H9 (cell line): ENCODE measurements at regions not wholly inside any gene's neighbourhood (a gene's known extent, or its start where the extent isn't known, plus 50 kb on each side); places are given as distances from the start of the nearest gene placed in this dataset.

ENCODE experiments used
- DNase-seq: peaks from one replicate; pipeline ENCODE4 v3.0.0-alpha.2; 2017
- H2AFZ ChIP-seq: one replicate; pipeline ENCODE4 v1.6.1; 2013; ENCODE audit warnings: mild to moderate bottlenecking, low read length, control low read depth, moderate library complexity
- H2AK5ac ChIP-seq: 2 replicates; pipeline ENCODE4 v1.6.1; 2013; ENCODE audit warnings: low read length, control low read depth, mixed read lengths; ENCODE audit not compliant: insufficient read length
- H2BK120ac ChIP-seq: one replicate; pipeline ENCODE4 v1.6.1; 2013; ENCODE audit warnings: low read depth, mild to moderate bottlenecking, low read length, control low read depth, inconsistent platforms; ENCODE audit not compliant: poor library complexity, severe bottlenecking
- H2BK12ac ChIP-seq: 2 replicates; pipeline ENCODE4 v1.6.1; 2013; ENCODE audit warnings: low read length, control low read depth, mixed read lengths, low read depth; ENCODE audit not compliant: insufficient read length
- H2BK15ac ChIP-seq: 2 replicates; pipeline ENCODE4 v1.6.1; 2013; ENCODE audit warnings: low read depth, low read length, control low read depth
- H2BK20ac ChIP-seq: one replicate; pipeline ENCODE4 v1.6.1; 2013; ENCODE audit warnings: low read depth, mild to moderate bottlenecking, low read length, control low read depth, inconsistent platforms; ENCODE audit not compliant: poor library complexity, severe bottlenecking
- H2BK5ac ChIP-seq: 2 replicates; pipeline ENCODE4 v1.6.1; 2013; ENCODE audit warnings: low read length, control low read depth, mixed read lengths; ENCODE audit not compliant: insufficient read length
- H3K14ac ChIP-seq: 2 replicates; pipeline ENCODE4 v1.6.1; 2013; ENCODE audit warnings: low read length, control low read depth; ENCODE audit not compliant: insufficient read depth
- H3K18ac ChIP-seq: 2 replicates; pipeline ENCODE4 v1.6.1; 2013; ENCODE audit warnings: low read depth, mild to moderate bottlenecking, mixed read lengths, low read length, control low read depth; ENCODE audit not compliant: insufficient read length
- H3K23ac ChIP-seq: 2 replicates; pipeline ENCODE4 v1.6.1; 2013; ENCODE audit warnings: low read length, control low read depth, mixed read lengths, low read depth; ENCODE audit not compliant: insufficient read length
- H3K23me2 ChIP-seq: 2 replicates; pipeline ENCODE4 v1.6.1; 2013; ENCODE audit warnings: low read depth, mild to moderate bottlenecking, mixed read lengths, low read length, control low read depth; ENCODE audit not compliant: insufficient read length, poor library complexity, severe bottlenecking
- H3K27ac ChIP-seq: 2 replicates; pipeline ENCODE4 v1.5.1; 2013; ENCODE audit warnings: low read length, control low read depth, mixed read lengths, low read depth; ENCODE audit not compliant: insufficient read length
- H3K27me3 ChIP-seq: 2 replicates; pipeline ENCODE4 v1.6.1; 2013; ENCODE audit warnings: low read length, control low read depth, inconsistent platforms; ENCODE audit not compliant: insufficient read depth
- H3K4ac ChIP-seq: 2 replicates; pipeline ENCODE4 v1.6.1; 2013; ENCODE audit warnings: low read depth, mild to moderate bottlenecking, control low read depth, inconsistent platforms, low read length, moderate library complexity
- H3K4me1 ChIP-seq: 2 replicates; pipeline ENCODE4 v1.6.1; 2013; ENCODE audit warnings: low read length, control low read depth, inconsistent platforms; ENCODE audit not compliant: insufficient read depth
- H3K4me2 ChIP-seq: 2 replicates; pipeline ENCODE4 v1.6.1; 2013; ENCODE audit warnings: low read length, control low read depth, mixed read lengths; ENCODE audit not compliant: insufficient read length, insufficient read depth
- H3K56ac ChIP-seq: 2 replicates; pipeline ENCODE4 v1.6.1; 2013; ENCODE audit warnings: low read depth, mild to moderate bottlenecking, mixed read lengths, low read length, control low read depth; ENCODE audit not compliant: insufficient read length
- H3K79me1 ChIP-seq: 2 replicates; pipeline ENCODE4 v1.6.1; 2013; ENCODE audit warnings: low read depth, mild to moderate bottlenecking, moderate library complexity, low read length, control low read depth, inconsistent platforms; ENCODE audit not compliant: insufficient read depth, poor library complexity, severe bottlenecking
- H3K79me2 ChIP-seq: 2 replicates; pipeline ENCODE4 v1.6.1; 2013; ENCODE audit warnings: low read length, control low read depth, inconsistent platforms; ENCODE audit not compliant: insufficient read depth
- H3K9ac ChIP-seq: 2 replicates; pipeline ENCODE4 v1.6.1; 2013; ENCODE audit warnings: low read length, control low read depth, mixed read lengths; ENCODE audit not compliant: insufficient read length; ENCODE audit errors: extremely low read depth
- H3K9me3 ChIP-seq: one replicate; pipeline ENCODE4 v1.6.1; 2013; ENCODE audit warnings: low read depth, low read length, inconsistent platforms; ENCODE audit not compliant: control insufficient read depth
- H3T11ph ChIP-seq: one replicate; pipeline ENCODE4 v1.6.1; 2013; ENCODE audit warnings: mild to moderate bottlenecking, low read length, control low read depth, inconsistent platforms
- H4K20me1 ChIP-seq: one replicate; pipeline ENCODE4 v1.6.1; 2013; ENCODE audit not compliant: control insufficient read depth, insufficient read length, insufficient read depth
- H4K5ac ChIP-seq: 2 replicates; pipeline ENCODE4 v1.6.1; 2013; ENCODE audit warnings: low read depth, mild to moderate bottlenecking, mixed read lengths, low read length, control low read depth; ENCODE audit not compliant: insufficient read length
- H4K8ac ChIP-seq: replicated peaks from 2 replicates; pipeline ENCODE4 v1.6.1; 2013; ENCODE audit warnings: low read length, control low read depth, mixed read lengths, low read depth; ENCODE audit not compliant: insufficient read length
- H4K91ac ChIP-seq: 2 replicates; pipeline ENCODE4 v1.6.1; 2013; ENCODE audit warnings: low read depth, mild to moderate bottlenecking, moderate library complexity, mixed read lengths, low read length, control low read depth; ENCODE audit not compliant: insufficient read length
- H3K27ac Mint-ChIP-seq, 3 experiments: 2 replicates in 2 of 3; 3 replicates in 1 of 3; pipeline ENCODE4 v1.8.0; 2020 to 2021; ENCODE audit warnings: mixed read lengths in 3 of 3, mild to moderate bottlenecking in 1 of 3, moderate library complexity in 1 of 3
- H3K27me3 Mint-ChIP-seq: 2 replicates; pipeline ENCODE4 v1.8.0; 2021; ENCODE audit warnings: low read depth, mild to moderate bottlenecking, moderate library complexity, mixed read lengths
- H3K36me3 Mint-ChIP-seq, 3 experiments: 2 replicates in 2 of 3; 3 replicates in 1 of 3; pipeline ENCODE4 v1.8.0; 2020 to 2021; ENCODE audit warnings: low read depth in 3 of 3, mixed read lengths in 3 of 3; ENCODE audit not compliant: insufficient read depth in 1 of 3
- H3K4me1 Mint-ChIP-seq, 2 experiments: 2 replicates each; pipeline ENCODE4 v1.8.0; 2020; ENCODE audit warnings: mixed read lengths in 2 of 2
- H3K4me3 Mint-ChIP-seq, 2 experiments: 2 replicates in 1 of 2; 3 replicates in 1 of 2; pipeline ENCODE4 v1.8.0; 2020 to 2021; ENCODE audit warnings: mild to moderate bottlenecking in 2 of 2, mixed read lengths in 2 of 2, moderate library complexity in 1 of 2
- H3K9me3 Mint-ChIP-seq, 2 experiments: 2 replicates in 1 of 2; 3 replicates in 1 of 2; pipeline ENCODE4 v1.8.0; 2020; ENCODE audit warnings: mild to moderate bottlenecking in 2 of 2, mixed read lengths in 2 of 2, moderate library complexity in 1 of 2
- CTCF ChIP-seq: fragments of 200-600 bp; sonication (generic); conservative IDR thresholded peaks from 3 replicates; pipeline ENCODE4 v1.8.0; 2021; ENCODE audit warnings: antibody characterized with exemption, mild to moderate bottlenecking
- WGBS: extraction: QIAGEN DNeasy Blood & Tissue Kit; methylation state at CpG from one replicate; pipeline ENCODE4 v1.1.7; 2013; ENCODE audit warnings: missing lambda C conversion rate, low lambda C conversion rate, mixed read lengths; ENCODE audit not compliant: insufficient read length; ENCODE audit errors: extremely low coverage; 5-methylcytosine and 5-hydroxymethylcytosine counted together

GRCh38 chr2:198861080-198861479, 596.7 kb downstream of the SATB2 start:
- peak overlapping the region in 2 of 3 experiments; percentile 25 to 56; a peak in 5 of 7 replicates for H3K27ac Mint-ChIP-seq

More at GRCh38 chr2:198861080-198861479, 596.7 kb downstream of the SATB2 start:
- H2BK120ac ChIP-seq, result no peak overlapping the region
- H2BK15ac ChIP-seq, result no peak overlapping the region
- H4K5ac ChIP-seq, result no peak overlapping the region
- H2AFZ ChIP-seq, result no peak overlapping the region
- no peak overlapping the region for H3K27ac ChIP-seq
- H3K4me1 ChIP-seq, result no peaks in the 10 kb centered on the region; the same call in 1 of the 2 replicates
- no peak overlapping the region for H4K91ac ChIP-seq
- no peak overlapping the region for H3K14ac ChIP-seq
- H3K4ac ChIP-seq, result no peak overlapping the region
- H3K56ac ChIP-seq, result no peak overlapping the region
- no peak for DNase-seq
- no CpG with 5 or more reads among the region's 2 CpGs for WGBS
- no peak overlapping the region for H4K8ac ChIP-seq
- Mint-ChIP-seq H3K4me1 (peaks cover 11 to 12% of the 10 kb centered on the region in 2 experiments), H3K9me3 (peaks cover 21 to 24% of the 10 kb centered on the region in 2 experiments), H3K4me3 (no peak overlapping the region), H3K27me3 (no peaks in the 10 kb centered on the region), H3K36me3 (peaks cover 9 to 22% (median 15%) of the 10 kb centered on the region in 3 experiments; a peak in 6 of 7 replicates)
- H3T11ph ChIP-seq, result no peak overlapping the region
- no peak overlapping the region for H3K18ac ChIP-seq
- no peaks in the 10 kb centered on the region for H3K27me3 ChIP-seq
- H2BK12ac ChIP-seq, result no peak overlapping the region
- no peak overlapping the region for H2BK20ac ChIP-seq
- H2BK5ac ChIP-seq, result no peak overlapping the region
- H2AK5ac ChIP-seq, result no peak overlapping the region
- H3K4me2 ChIP-seq, result no peak overlapping the region
- H3K79me1 ChIP-seq, result no peaks in the 10 kb centered on the region
- H3K23me2 ChIP-seq, result no peaks in the 10 kb centered on the region
- H4K20me1 ChIP-seq, result no peaks in the 10 kb centered on the region
- H3K9me3 ChIP-seq, result no peaks in the 10 kb centered on the region
- H3K79me2 ChIP-seq, result no peaks in the 10 kb centered on the region
- H3K9ac ChIP-seq, result no peak overlapping the region
- no peak overlapping the region for H3K23ac ChIP-seq
- TF ChIP-seq CTCF, result no peak
